ENCODE measurements at regions not wholly inside any gene's neighbourhood (a gene's known extent, or its start where the extent isn't known, plus 50 kb on each side); places are given as distances from the start of the nearest gene placed in this dataset.

GRCh38 chr4:149112109-149112508, 669.9 kb upstream of the NR3C2 start:
- TF ChIP-seq POLR2A (IDR thresholded peaks at IDR 0.05) = no peak
- no peak for TF ChIP-seq CTCF (IDR thresholded peaks at IDR 0.05)
- H3K27ac ChIP-seq = no peak overlapping the region
- no peak for DNase-seq
- H3K36me3 ChIP-seq = no peaks in the 10 kb centered on the region
- no peak overlapping the region for H3K4me3 ChIP-seq
- no peaks in the 10 kb centered on the region for H3K27me3 ChIP-seq
- H3K9me3 ChIP-seq = no peaks in the 10 kb centered on the region
- no peaks in the 10 kb centered on the region for H3K4me1 ChIP-seq

DNA sequence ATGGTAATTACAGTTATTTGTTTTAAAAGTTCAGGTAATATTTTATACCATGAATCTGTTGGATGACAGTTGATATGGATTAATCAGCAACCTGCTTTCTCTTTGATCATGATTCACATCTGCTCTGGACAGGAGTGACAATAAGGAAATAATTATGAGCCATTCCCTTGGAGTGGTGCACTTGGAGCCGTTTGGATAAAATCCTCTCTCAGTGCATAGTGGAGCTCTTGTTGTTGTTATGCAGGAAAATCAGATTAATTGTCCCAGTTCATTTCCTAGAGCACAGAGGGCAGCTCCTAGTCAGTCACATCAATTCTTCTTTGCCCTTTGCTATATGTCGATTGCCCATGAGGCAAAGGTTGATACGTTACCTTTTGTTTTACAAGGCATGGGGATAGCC, 668.3 kb upstream of the NR3C2 start:
- TF ChIP-seq CTCF (IDR thresholded peaks at IDR 0.05) (no peak), POLR2A (IDR thresholded peaks at IDR 0.05) (no peak)
- Histone ChIP-seq H3K36me3 (no peaks in the 10 kb centered on the region), H3K9me3 (no peaks in the 10 kb centered on the region), H3K27me3 (no peaks in the 10 kb centered on the region), H3K4me1 (no peaks in the 10 kb centered on the region), H3K27ac (no peak overlapping the region), H3K4me3 (no peak overlapping the region)
- DNase-seq = peak in 1 of 3 donors; percentile 45

- no peaks in the 10 kb centered on the region for H3K4me1 ChIP-seq
- no peaks in the 10 kb centered on the region for H3K9me3 ChIP-seq
- TF ChIP-seq CTCF (IDR thresholded peaks at IDR 0.05) = no peak
- TF ChIP-seq POLR2A (IDR thresholded peaks at IDR 0.05) = no peak
- DNase-seq = no peak
- H3K27me3 ChIP-seq = no peaks in the 10 kb centered on the region
- H3K36me3 ChIP-seq = no peaks in the 10 kb centered on the region
- H3K27ac ChIP-seq = no peak overlapping the region
- no peak overlapping the region for H3K4me3 ChIP-seq
Measured at GRCh38 chr4:149108626-149109025, 666.4 kb upstream of the NR3C2 start.

- Histone ChIP-seq H3K4me1 (no peaks in the 10 kb centered on the region), H3K36me3 (no peaks in the 10 kb centered on the region), H3K27ac (no peak overlapping the region), H3K4me3 (no peak overlapping the region), H3K27me3 (no peaks in the 10 kb centered on the region), H3K9me3 (peaks cover 0 to 3% (median 0%) of the 10 kb centered on the region in 4 donors)
- no peak for TF ChIP-seq CTCF (IDR thresholded peaks at IDR 0.05)
- no peak for TF ChIP-seq POLR2A (IDR thresholded peaks at IDR 0.05)
- no peak for DNase-seq
Measured at GRCh38 chr4:149102765-149103164, 660.6 kb upstream of the NR3C2 start.

GRCh38 chr4:149101649-149102048, 659.4 kb upstream of the NR3C2 start:
- no peaks in the 10 kb centered on the region for H3K27me3 ChIP-seq
- DNase-seq = no peak
- no peak overlapping the region for H3K27ac ChIP-seq
- H3K4me1 ChIP-seq = no peaks in the 10 kb centered on the region
- H3K4me3 ChIP-seq = no peak overlapping the region
- H3K36me3 ChIP-seq = no peaks in the 10 kb centered on the region
- peaks cover 0 to 8% (median 0%) of the 10 kb centered on the region in 4 donors for H3K9me3 ChIP-seq
- no peak for TF ChIP-seq POLR2A (IDR thresholded peaks at IDR 0.05)

DNA sequence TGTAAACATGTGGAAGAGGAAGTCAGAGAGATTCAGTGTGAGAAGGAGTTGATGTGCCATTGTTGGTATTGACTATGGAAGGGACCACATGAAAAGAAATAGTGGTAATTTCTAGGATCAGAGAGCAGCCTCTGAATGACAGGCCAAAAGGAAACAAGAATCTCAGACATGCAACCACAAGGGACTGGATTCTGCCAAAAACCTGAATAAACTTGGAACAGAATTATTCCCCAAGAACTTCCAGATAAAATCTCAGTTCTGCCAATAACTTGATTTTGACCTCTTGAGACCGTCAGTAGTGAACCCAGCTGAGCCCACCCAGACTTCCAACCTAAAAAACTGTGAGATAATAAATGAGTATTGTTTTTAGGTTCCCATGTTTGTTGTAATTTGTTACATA, 653.6 kb upstream of the NR3C2 start:
- Histone ChIP-seq H3K4me1 (no peaks in the 10 kb centered on the region), H3K36me3 (no peaks in the 10 kb centered on the region), H3K9me3 (peaks cover 0 to 8% (median 0%) of the 10 kb centered on the region in 4 donors), H3K27me3 (no peaks in the 10 kb centered on the region), H3K27ac (no peak overlapping the region), H3K4me3 (no peak overlapping the region)
- TF ChIP-seq CTCF (IDR thresholded peaks at IDR 0.05) (no peak), POLR2A (IDR thresholded peaks at IDR 0.05) (no peak)
- DNase-seq = no peak

Data from Peyer's patch (tissue), 4 donors.